ENCODE measurements at regions not wholly inside any gene's neighbourhood (a gene's known extent, or its start where the extent isn't known, plus 50 kb on each side); places are given as distances from the start of the nearest gene placed in this dataset.

DNA sequence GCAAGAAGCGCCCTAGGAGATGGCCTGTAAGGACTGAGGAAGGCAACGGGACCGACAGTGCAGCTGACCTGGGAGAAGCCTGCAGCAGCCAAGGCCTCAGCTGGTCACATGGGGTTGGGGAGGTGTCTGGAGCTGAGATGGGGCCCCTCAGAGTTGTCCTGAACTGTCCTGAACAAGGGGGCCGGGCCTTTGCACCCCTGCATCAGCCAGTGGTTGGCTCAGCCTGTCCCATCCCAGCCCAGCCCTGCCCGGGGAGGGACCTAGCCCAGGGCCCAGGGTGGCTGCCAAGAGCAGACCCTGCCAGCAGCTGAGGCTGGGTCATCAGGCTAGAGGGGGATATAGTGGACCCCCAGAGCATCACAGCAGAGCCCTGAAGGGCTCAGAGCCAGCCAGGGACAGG lies 122.8 kb upstream of the PPP1R26 start:
- TF ChIP-seq EZH2 (IDR thresholded peaks at IDR 0.05; ENCODE audit: borderline replicate concordance, insufficient read depth, low read depth, low read length, poor library complexity, severe bottlenecking) = no peak
- TF ChIP-seq, protein P1, sequence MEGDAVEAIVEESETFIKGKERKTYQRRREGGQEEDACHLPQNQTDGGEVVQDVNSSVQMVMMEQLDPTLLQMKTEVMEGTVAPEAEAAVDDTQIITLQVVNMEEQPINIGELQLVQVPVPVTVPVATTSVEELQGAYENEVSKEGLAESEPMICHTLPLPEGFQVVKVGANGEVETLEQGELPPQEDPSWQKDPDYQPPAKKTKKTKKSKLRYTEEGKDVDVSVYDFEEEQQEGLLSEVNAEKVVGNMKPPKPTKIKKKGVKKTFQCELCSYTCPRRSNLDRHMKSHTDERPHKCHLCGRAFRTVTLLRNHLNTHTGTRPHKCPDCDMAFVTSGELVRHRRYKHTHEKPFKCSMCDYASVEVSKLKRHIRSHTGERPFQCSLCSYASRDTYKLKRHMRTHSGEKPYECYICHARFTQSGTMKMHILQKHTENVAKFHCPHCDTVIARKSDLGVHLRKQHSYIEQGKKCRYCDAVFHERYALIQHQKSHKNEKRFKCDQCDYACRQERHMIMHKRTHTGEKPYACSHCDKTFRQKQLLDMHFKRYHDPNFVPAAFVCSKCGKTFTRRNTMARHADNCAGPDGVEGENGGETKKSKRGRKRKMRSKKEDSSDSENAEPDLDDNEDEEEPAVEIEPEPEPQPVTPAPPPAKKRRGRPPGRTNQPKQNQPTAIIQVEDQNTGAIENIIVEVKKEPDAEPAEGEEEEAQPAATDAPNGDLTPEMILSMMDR (IDR thresholded peaks at IDR 0.05) = no peak
- H3K9me3 ChIP-seq (ENCODE audit: control extremely low read depth in 1 of 3, control insufficient read depth in 2 of 3, insufficient read depth in 1 of 3, low read length in 2 of 3) = peaks cover 0 to 2% (median 0%) of the 10 kb centered on the region in 3 donors
- Mint-ChIP-seq H3K4me1 (no peaks in the 10 kb centered on the region), H3K27ac (no peak overlapping the region), H3K9me3 (ENCODE audit: insufficient read depth) (no peaks in the 10 kb centered on the region), H3K4me3 (no peak overlapping the region), H3K27me3 (no peaks in the 10 kb centered on the region)
- no peak overlapping the region for H3K27ac ChIP-seq (ENCODE audit: low read length in 2 of 2)
- no peaks in the 10 kb centered on the region for H4K20me1 ChIP-seq (ENCODE audit: control insufficient read depth, insufficient read depth, low read length, poor library complexity, severe bottlenecking)
- no peaks in the 10 kb centered on the region for H3K4me1 ChIP-seq (ENCODE audit: control insufficient read depth in 2 of 2, insufficient read depth in 2 of 2, low read length in 2 of 2)
- ChIA-PET CTCF (no interaction called here), POLR2A (no interaction called here)
- H3K4me3 ChIP-seq (ENCODE audit: control extremely low read depth in 1 of 5, extremely low read depth in 1 of 5, insufficient read depth in 1 of 5, low read depth in 2 of 5, low read length in 4 of 5) = no peak overlapping the region
- DNase-seq = no peak
- no peaks in the 10 kb centered on the region for H3K79me2 ChIP-seq (ENCODE audit: control insufficient read depth, insufficient read depth, low read length)
- no peak overlapping the region for H2AFZ ChIP-seq (ENCODE audit: insufficient read depth, low read depth, low read length, poor library complexity, severe bottlenecking)
- H3K36me3 ChIP-seq (replicated peaks in 1 of 2; ENCODE audit: control extremely low read depth in 1 of 2, control insufficient read depth in 1 of 2, extremely low read depth in 1 of 2, insufficient read depth in 2 of 2, low read length in 1 of 2) = no peaks in the 10 kb centered on the region
- H3K4me2 ChIP-seq (replicated peaks; ENCODE audit: low read depth, low read length, poor library complexity, severe bottlenecking) = no peak overlapping the region
- WGBS (ENCODE audit: insufficient coverage) = 77% methylated on average over 5 of the region's 5 CpGs
- ATAC-seq (ENCODE audit: low read depth) = no peak
- no peak overlapping the region for H3K9ac ChIP-seq (ENCODE audit: low read length)
- intact Hi-C loops (cut with micrococcal nuclease) = no loop called here
- no peaks in the 10 kb centered on the region for H3K27me3 ChIP-seq (replicated peaks in 1 of 4; ENCODE audit: control extremely low read depth in 1 of 4, control insufficient read depth in 3 of 4, insufficient read depth in 4 of 4, low read length in 3 of 4)

- ChIA-PET CTCF (no interaction called here), POLR2A (no interaction called here)
- no peaks in the 10 kb centered on the region for H4K20me1 ChIP-seq (ENCODE audit: control insufficient read depth, insufficient read depth, low read length, poor library complexity, severe bottlenecking)
- no peak overlapping the region for H3K9ac ChIP-seq (ENCODE audit: low read length)
- TF ChIP-seq EZH2 (IDR thresholded peaks at IDR 0.05; ENCODE audit: borderline replicate concordance, insufficient read depth, low read depth, low read length, poor library complexity, severe bottlenecking) = no peak
- TF ChIP-seq, protein P1 (IDR thresholded peaks at IDR 0.05) = no peak
- DNase-seq (no peak), ATAC-seq (ENCODE audit: low read depth) (no peak)
- H3K4me2 ChIP-seq (replicated peaks; ENCODE audit: low read depth, low read length, poor library complexity, severe bottlenecking) = no peak overlapping the region
- Mint-ChIP-seq H3K9me3 (ENCODE audit: insufficient read depth) (peaks cover 2% of the 10 kb centered on the region), H3K27ac (no peak overlapping the region), H3K27me3 (no peaks in the 10 kb centered on the region), H3K4me3 (no peak overlapping the region), H3K4me1 (no peaks in the 10 kb centered on the region)
- no peaks in the 10 kb centered on the region for H3K4me1 ChIP-seq (ENCODE audit: control insufficient read depth in 2 of 2, insufficient read depth in 2 of 2, low read length in 2 of 2)
- H3K36me3 ChIP-seq (replicated peaks in 1 of 2; ENCODE audit: control extremely low read depth in 1 of 2, control insufficient read depth in 1 of 2, extremely low read depth in 1 of 2, insufficient read depth in 2 of 2, low read length in 1 of 2) = no peaks in the 10 kb centered on the region
- no peak overlapping the region for H2AFZ ChIP-seq (ENCODE audit: insufficient read depth, low read depth, low read length, poor library complexity, severe bottlenecking)
- no peak overlapping the region for H3K27ac ChIP-seq (ENCODE audit: low read length in 2 of 2)
- intact Hi-C loops (cut with micrococcal nuclease) = no loop called here
- WGBS (ENCODE audit: insufficient coverage) = 95% methylated on average over 13 of the region's 24 CpGs
- H3K9me3 ChIP-seq (ENCODE audit: control extremely low read depth in 1 of 3, control insufficient read depth in 2 of 3, insufficient read depth in 1 of 3, low read length in 2 of 3) = peaks cover 0 to 4% (median 0%) of the 10 kb centered on the region in 3 donors
- no peaks in the 10 kb centered on the region for H3K79me2 ChIP-seq (ENCODE audit: control insufficient read depth, insufficient read depth, low read length)
- no peak overlapping the region for H3K4me3 ChIP-seq (ENCODE audit: control extremely low read depth in 1 of 5, extremely low read depth in 1 of 5, insufficient read depth in 1 of 5, low read depth in 2 of 5, low read length in 4 of 5)
- H3K27me3 ChIP-seq (replicated peaks in 1 of 4; ENCODE audit: control extremely low read depth in 1 of 4, control insufficient read depth in 3 of 4, insufficient read depth in 4 of 4, low read length in 3 of 4) = no peaks in the 10 kb centered on the region
These were observed 121.6 kb upstream of the PPP1R26 start for GRCh38 chr9:135357863-135358551.
